MCF 10A (cell line): ENCODE measurements at regions not wholly inside any gene's neighbourhood (a gene's known extent, or its start where the extent isn't known, plus 50 kb on each side); places are given as distances from the start of the nearest gene placed in this dataset.

Experiments
- BruUV-seq: library from RNA; stranded (reverse); fragments of 400-500 nt; replicated peaks from 2 replicates; lab custom pipeline; 2021; lab: Mats Ljungman, UMichigan
- CTCF ChIA-PET: fragments of 300-600 bp; sonication (Branson Sonifier 250); formaldehyde crosslinking; extraction: SDS; loops from one replicate; lab custom pipeline; 2021; ENCODE audit warnings: antibody characterized with exemption, inconsistent platforms; lab: Yijun Ruan, JAX
- POLR2A ChIA-PET: fragments of 300-600, 350-650 bp; sonication (Branson Sonifier 250); formaldehyde crosslinking; extraction: SDS; loops from one replicate; lab custom pipeline; 2020; ENCODE audit warnings: antibody characterized with exemption, inconsistent platforms; lab: Yijun Ruan, JAX
- DNase-seq: peaks from one replicate; pipeline ENCODE4 v3.0.0-alpha.2; 2018; ENCODE audit not compliant: unreplicated experiment
- H3K27ac Mint-ChIP-seq: one replicate; pipeline ENCODE4 v1.8.0; 2022; ENCODE audit warnings: mild to moderate bottlenecking, low read depth, mixed read lengths; ENCODE audit not compliant: unreplicated experiment
- H3K27me3 Mint-ChIP-seq: one replicate; pipeline ENCODE4 v1.8.0; 2022; ENCODE audit warnings: mixed read lengths; ENCODE audit not compliant: insufficient read depth, unreplicated experiment
- H3K36me3 Mint-ChIP-seq: one replicate; pipeline ENCODE4 v1.8.0; 2022; ENCODE audit warnings: mild to moderate bottlenecking, moderate library complexity, mixed read lengths; ENCODE audit not compliant: insufficient read depth, unreplicated experiment
- H3K4me1 Mint-ChIP-seq: one replicate; pipeline ENCODE4 v1.8.0; 2022; ENCODE audit warnings: mixed read lengths; ENCODE audit not compliant: insufficient read depth, unreplicated experiment
- H3K4me3 Mint-ChIP-seq: one replicate; pipeline ENCODE4 v1.8.0; 2022; ENCODE audit warnings: mild to moderate bottlenecking, moderate library complexity, mixed read lengths; ENCODE audit not compliant: unreplicated experiment
- H3K9me3 Mint-ChIP-seq: one replicate; pipeline ENCODE4 v1.8.0; 2022; ENCODE audit warnings: mixed read lengths; ENCODE audit not compliant: unreplicated experiment
- intact Hi-C: fragments of 100-400 bp; cut with micrococcal nuclease; formaldehyde crosslinking; loops from 2 replicates; pipeline ENCODE4 v1.14.1; 2022
- TF ChIP-seq, protein P1 (sequence below): fragments of 200-600 bp; IDR thresholded peaks from one replicate; pipeline ENCODE4 v1.8.0; 2022; ENCODE audit warnings: antibody characterized with exemption, mild to moderate bottlenecking; ENCODE audit not compliant: unreplicated experiment

DNA sequence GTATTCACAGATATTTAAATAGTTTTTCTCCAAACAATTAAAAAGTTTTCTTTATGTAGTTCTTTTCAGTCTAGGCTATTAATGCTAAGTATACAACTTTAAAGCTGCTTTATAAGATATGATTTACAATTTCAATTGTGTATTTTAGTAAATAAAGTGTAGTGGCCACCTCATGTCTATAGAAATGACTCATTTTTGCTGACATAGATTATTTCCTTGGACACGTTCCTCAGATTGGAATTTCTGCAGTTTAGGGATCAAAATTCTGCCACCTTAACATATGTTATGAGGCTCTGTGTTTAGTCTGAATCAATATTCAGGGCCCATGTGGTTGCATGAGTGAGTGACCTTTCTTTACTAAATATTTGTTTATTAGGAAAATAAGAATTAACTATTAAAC is 750.2 kb downstream of the IRX1 start:
- BruUV-seq, result no TSS peak
- Mint-ChIP-seq H3K4me1 (peaks cover 8% of the 10 kb centered on the region), H3K27ac (no peak overlapping the region), H3K27me3 (no peaks in the 10 kb centered on the region), H3K9me3 (peaks cover 21% of the 10 kb centered on the region), H3K36me3 (no peaks in the 10 kb centered on the region), H3K4me3 (no peak overlapping the region)
- ChIA-PET CTCF (no interaction called here), POLR2A (interaction anchor here (0.8 kb wide), 1 partner anchor 272 kb away, joined by 4 read pairs; no protein-coding TSS in a partner anchor)
- TF ChIP-seq, protein P1, sequence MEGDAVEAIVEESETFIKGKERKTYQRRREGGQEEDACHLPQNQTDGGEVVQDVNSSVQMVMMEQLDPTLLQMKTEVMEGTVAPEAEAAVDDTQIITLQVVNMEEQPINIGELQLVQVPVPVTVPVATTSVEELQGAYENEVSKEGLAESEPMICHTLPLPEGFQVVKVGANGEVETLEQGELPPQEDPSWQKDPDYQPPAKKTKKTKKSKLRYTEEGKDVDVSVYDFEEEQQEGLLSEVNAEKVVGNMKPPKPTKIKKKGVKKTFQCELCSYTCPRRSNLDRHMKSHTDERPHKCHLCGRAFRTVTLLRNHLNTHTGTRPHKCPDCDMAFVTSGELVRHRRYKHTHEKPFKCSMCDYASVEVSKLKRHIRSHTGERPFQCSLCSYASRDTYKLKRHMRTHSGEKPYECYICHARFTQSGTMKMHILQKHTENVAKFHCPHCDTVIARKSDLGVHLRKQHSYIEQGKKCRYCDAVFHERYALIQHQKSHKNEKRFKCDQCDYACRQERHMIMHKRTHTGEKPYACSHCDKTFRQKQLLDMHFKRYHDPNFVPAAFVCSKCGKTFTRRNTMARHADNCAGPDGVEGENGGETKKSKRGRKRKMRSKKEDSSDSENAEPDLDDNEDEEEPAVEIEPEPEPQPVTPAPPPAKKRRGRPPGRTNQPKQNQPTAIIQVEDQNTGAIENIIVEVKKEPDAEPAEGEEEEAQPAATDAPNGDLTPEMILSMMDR, result no peak
- no peak for DNase-seq
- intact Hi-C loops, result no loop called here

DNA sequence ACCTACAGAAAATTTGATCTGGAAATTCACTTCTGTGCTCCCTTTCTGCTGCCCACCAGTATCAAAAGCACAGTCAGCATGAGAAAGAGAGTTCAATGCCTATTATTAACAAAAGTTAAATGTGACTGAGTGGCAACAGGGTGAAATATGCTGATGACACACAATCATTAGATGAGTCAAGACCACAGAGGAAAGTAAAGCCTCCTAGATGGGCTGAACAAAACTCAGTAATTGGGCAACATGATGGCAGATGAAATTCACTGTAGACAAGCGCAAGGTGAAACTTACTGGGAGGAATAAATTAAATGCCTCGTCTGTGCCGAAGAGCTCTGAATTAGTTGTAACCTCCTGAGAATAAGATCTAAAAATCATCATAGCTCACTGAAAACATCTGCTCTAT is 752.8 kb downstream of the IRX1 start:
- peak; percentile 63 for DNase-seq
- ChIA-PET CTCF (interaction anchor here (0.6 to 1.4 kb wide), 3 partner anchors 16 to 351 kb away, joined by 3 read pairs; no protein-coding TSS in a partner anchor), POLR2A (no interaction called here)
- H3K36me3 Mint-ChIP-seq, result no peaks in the 10 kb centered on the region
- TF ChIP-seq, protein P1, result no peak
- intact Hi-C loops, result no loop called here
- H3K4me3 Mint-ChIP-seq, result no peak overlapping the region
- peaks cover 8% of the 10 kb centered on the region for H3K4me1 Mint-ChIP-seq
- BruUV-seq, result no TSS peak
- H3K27ac Mint-ChIP-seq, result no peak overlapping the region
- peaks cover 23% of the 10 kb centered on the region for H3K9me3 Mint-ChIP-seq
- no peaks in the 10 kb centered on the region for H3K27me3 Mint-ChIP-seq

DNA sequence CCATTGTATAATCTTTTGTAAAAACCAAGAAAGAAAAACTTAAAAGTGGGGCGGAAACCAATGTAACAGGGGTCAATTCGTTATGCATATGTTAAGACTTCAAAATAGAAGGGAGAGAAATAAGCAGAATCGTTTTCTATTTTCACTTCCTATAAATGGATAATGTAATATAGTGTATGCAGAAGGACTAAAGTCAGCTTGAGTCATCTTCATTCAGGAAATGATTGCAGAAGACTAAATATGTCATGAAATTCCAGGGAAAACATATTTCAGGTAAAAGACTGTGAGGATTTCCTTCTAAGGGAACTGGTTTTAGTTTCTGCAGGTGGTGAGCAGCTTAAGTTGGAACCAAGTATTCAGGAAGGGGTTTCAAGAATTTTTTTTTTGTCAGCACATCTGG is 753.3 kb downstream of the IRX1 start:
- intact Hi-C loops, result no loop called here
- POLR2A ChIA-PET, result no interaction called here
- Mint-ChIP-seq H3K27me3 (no peaks in the 10 kb centered on the region), H3K36me3 (no peaks in the 10 kb centered on the region), H3K4me1 (peaks cover 8% of the 10 kb centered on the region), H3K9me3 (peaks cover 23% of the 10 kb centered on the region), H3K27ac (no peak overlapping the region), H3K4me3 (no peak overlapping the region)
- TF ChIP-seq, protein P1, result no peak
- DNase-seq, result peak; percentile 32
- CTCF ChIA-PET, result interaction anchor here (0.7 to 1.4 kb wide), 2 partner anchors 15 to 350 kb away, joined by 3 read pairs; no protein-coding TSS in a partner anchor
- BruUV-seq, result no TSS peak

DNA sequence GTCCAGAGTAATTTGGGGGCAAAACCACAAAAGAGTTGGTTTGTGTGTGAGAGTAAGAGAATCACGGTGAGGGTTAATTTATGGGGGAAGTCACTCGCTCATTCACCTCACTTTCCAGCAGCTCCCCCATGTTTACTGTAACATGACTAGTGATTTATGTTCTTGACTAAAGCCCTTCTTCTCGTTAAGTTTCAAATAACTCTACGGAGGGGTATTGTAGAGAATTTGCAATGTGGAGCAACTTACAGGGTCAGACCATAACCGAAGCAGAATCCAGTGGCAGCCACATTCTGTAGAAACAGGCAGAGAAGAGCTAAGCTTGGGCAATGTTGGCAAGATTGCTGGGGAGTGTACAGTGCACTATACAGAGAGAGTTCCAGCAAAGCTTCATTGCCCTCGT is 760.6 kb downstream of the IRX1 start:
- ChIA-PET POLR2A (no interaction called here), CTCF (no interaction called here)
- Mint-ChIP-seq H3K9me3 (peaks cover 28% of the 10 kb centered on the region), H3K4me1 (no peaks in the 10 kb centered on the region), H3K27ac (no peak overlapping the region), H3K4me3 (no peak overlapping the region), H3K36me3 (no peaks in the 10 kb centered on the region), H3K27me3 (no peaks in the 10 kb centered on the region)
- DNase-seq, result no peak
- BruUV-seq, result no TSS peak
- TF ChIP-seq, protein P1, result no peak
- intact Hi-C loops, result no loop called here
